NT2/D1 (cell line): ENCODE measurements at regions not wholly inside any gene's neighbourhood (a gene's known extent, or its start where the extent isn't known, plus 50 kb on each side); places are given as distances from the start of the nearest gene placed in this dataset.
"Not testable (repeated sequence)": the region's sequence is repeated elsewhere in the genome, so short reads cannot be mapped to it uniquely, and the experiment has no call there.

Experiments used
- YY1 ChIP-seq: IDR thresholded peaks from 2 replicates; pipeline ENCODE4 v1.6.1; 2011; ENCODE audit not compliant: insufficient read length, insufficient read depth
- ZNF274 ChIP-seq: IDR thresholded peaks from 2 replicates; pipeline ENCODE4 v1.6.1; 2011; ENCODE audit warnings: mild to moderate bottlenecking, low read depth, low read length

DNA sequence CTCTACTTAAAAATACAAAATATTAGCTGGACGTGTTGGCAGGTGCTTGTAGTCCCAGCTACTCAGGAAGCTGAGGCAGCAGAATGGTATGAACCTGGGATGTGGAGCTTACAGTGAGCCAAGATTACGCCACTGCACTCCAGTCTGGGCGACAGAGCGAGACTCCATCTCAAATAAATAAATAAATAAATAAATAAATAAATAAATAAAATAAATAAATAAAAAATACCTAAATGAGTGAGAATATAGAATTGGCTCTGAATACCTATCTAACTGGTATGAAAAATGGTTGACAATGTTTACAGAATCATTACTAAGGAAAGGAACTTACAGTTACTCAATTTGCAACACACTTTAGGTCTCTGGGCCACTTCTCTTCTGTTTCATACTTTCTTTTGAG is 389.6 kb upstream of the TECRL start:
- not testable (repeated sequence) for TF ChIP-seq YY1, ZNF274
